MV-4-11 (cell line): ENCODE measurements at regions not wholly inside any gene's neighbourhood (a gene's known extent, or its start where the extent isn't known, plus 50 kb on each side); places are given as distances from the start of the nearest gene placed in this dataset.
A peak's percentile ranks its signal among the peaks of the same experiment; 100 is the strongest.
"Not testable (repeated sequence)": the region's sequence is repeated elsewhere in the genome, so short reads cannot be mapped to it uniquely, and the experiment has no call there.

ENCODE experiments used
- DNase-seq: peaks from one replicate; lab custom pipeline; 2025; lab: John Stamatoyannopoulos, UW

GRCh38 chr16:59169168-59169567, 435.1 kb upstream of the GOT2 start:
- no peak for DNase-seq

- no peak for DNase-seq
Observed at GRCh38 chr16:59168461-59169114, 434.5 kb upstream of the GOT2 start.

- no peak for DNase-seq
Observed at GRCh38 chr16:59164461-59164860, 430.3 kb upstream of the GOT2 start.

GRCh38 chr16:59163371-59164055, 429.4 kb upstream of the GOT2 start:
- no peak for DNase-seq

GRCh38 chr16:59161679-59162078, 427.6 kb upstream of the GOT2 start:
- no peak for DNase-seq

GRCh38 chr16:59154295-59154694, 420.2 kb upstream of the GOT2 start:
- DNase-seq = no peak

- DNase-seq = no peak
Observed at GRCh38 chr16:59148769-59149155, 414.6 kb upstream of the GOT2 start.

GRCh38 chr16:59148056-59148768, 414.1 kb upstream of the GOT2 start:
- peak; percentile 57 for DNase-seq

- no peak for DNase-seq
Observed at GRCh38 chr16:59146140-59146539, 412.0 kb upstream of the GOT2 start.

GRCh38 chr16:59144841-59145240, 410.7 kb upstream of the GOT2 start:
- no peak for DNase-seq

GRCh38 chr16:59144326-59144725, 410.2 kb upstream of the GOT2 start:
- no peak for DNase-seq

- DNase-seq = no peak
Observed at GRCh38 chr16:59126486-59126885, 392.4 kb upstream of the GOT2 start.

GRCh38 chr16:59124056-59124455, 389.9 kb upstream of the GOT2 start:
- DNase-seq = no peak

GRCh38 chr16:59123479-59123878, 389.4 kb upstream of the GOT2 start:
- DNase-seq = no peak

- no peak for DNase-seq
Observed at GRCh38 chr16:59122262-59122537, 388.1 kb upstream of the GOT2 start.

GRCh38 chr16:59121411-59122261, 387.5 kb upstream of the GOT2 start:
- DNase-seq = no peak

GRCh38 chr16:59116744-59117143, 382.6 kb upstream of the GOT2 start:
- DNase-seq = no peak

GRCh38 chr16:59114790-59115189, 380.7 kb upstream of the GOT2 start:
- no peak for DNase-seq

GRCh38 chr16:59113004-59113670, 379.0 kb upstream of the GOT2 start:
- no peak for DNase-seq

GRCh38 chr16:59111280-59111679, 377.2 kb upstream of the GOT2 start:
- no peak for DNase-seq

- DNase-seq = no peak
Observed at GRCh38 chr16:59108374-59108773, 374.3 kb upstream of the GOT2 start.

- DNase-seq = not testable (repeated sequence)
Observed at GRCh38 chr16:59096682-59097081, 362.6 kb upstream of the GOT2 start.
